Mammary epithelial cell (primary cell): ENCODE measurements at regions not wholly inside any gene's neighbourhood (a gene's known extent, or its start where the extent isn't known, plus 50 kb on each side); places are given as distances from the start of the nearest gene placed in this dataset.

Source experiments
- EZH2 ChIP-seq: IDR thresholded peaks from 2 replicates; pipeline ENCODE4 v1.6.1; 2012; ENCODE audit warnings: low read length, inconsistent platforms, borderline replicate concordance
- TF ChIP-seq, protein P1 (sequence below), 2 donors: IDR thresholded peaks in 1 of 2; conservative IDR thresholded peaks in 1 of 2; 2 replicates each; pipeline ENCODE4 v1.5.1; 2011 to 2012; ENCODE audit warnings: inconsistent platforms in 2 of 2, low read length in 2 of 2, mild to moderate bottlenecking in 2 of 2, control low read depth in 1 of 2, low read depth in 1 of 2; ENCODE audit not compliant: insufficient read depth in 1 of 2; ENCODE audit errors: extremely low read depth in 1 of 2

DNA sequence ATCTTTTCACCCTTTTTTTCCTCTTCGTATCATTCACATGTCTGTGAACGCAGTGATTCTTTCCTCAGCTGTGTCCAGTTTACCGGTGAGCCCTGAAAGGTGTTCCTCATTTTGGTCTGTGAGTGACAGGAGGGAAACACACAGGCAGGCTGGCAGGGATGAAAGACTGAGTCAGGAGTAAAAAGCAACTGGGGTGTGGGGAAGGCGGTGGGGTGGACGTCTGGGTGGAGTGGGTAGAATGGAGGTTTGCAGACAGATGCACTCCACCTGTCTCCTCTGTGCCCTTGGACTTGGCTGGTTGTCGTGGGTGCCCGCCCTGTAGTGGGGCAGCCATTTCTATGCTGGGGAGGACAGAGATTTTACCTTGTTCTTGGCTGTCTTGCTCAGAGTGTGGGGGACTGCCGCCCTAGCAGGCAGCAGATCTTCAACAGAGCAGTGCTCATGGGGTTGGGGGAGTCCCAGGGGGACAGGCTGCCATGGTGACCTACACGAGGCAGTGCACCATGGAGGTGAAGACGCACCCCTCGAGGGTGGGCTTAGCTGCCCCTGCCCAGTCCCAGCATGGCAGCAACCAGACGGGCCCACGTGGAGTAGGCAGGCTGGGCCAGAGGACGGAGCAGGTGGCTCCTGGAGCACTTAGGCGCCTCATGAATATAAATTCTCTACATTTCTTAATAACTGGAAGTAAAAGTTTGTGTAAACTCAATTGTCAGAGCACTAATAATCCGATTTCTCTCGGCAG is 603.7 kb downstream of the TBC1D22A start:
- TF ChIP-seq, protein P1, sequence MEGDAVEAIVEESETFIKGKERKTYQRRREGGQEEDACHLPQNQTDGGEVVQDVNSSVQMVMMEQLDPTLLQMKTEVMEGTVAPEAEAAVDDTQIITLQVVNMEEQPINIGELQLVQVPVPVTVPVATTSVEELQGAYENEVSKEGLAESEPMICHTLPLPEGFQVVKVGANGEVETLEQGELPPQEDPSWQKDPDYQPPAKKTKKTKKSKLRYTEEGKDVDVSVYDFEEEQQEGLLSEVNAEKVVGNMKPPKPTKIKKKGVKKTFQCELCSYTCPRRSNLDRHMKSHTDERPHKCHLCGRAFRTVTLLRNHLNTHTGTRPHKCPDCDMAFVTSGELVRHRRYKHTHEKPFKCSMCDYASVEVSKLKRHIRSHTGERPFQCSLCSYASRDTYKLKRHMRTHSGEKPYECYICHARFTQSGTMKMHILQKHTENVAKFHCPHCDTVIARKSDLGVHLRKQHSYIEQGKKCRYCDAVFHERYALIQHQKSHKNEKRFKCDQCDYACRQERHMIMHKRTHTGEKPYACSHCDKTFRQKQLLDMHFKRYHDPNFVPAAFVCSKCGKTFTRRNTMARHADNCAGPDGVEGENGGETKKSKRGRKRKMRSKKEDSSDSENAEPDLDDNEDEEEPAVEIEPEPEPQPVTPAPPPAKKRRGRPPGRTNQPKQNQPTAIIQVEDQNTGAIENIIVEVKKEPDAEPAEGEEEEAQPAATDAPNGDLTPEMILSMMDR (conservative IDR thresholded peaks at IDR 0.05 in 1 of 2, IDR thresholded peaks at IDR 0.05 in 1 of 2; ENCODE audit: extremely low read depth in 1 of 2, insufficient read depth in 1 of 2, low read depth in 1 of 2, low read length in 2 of 2), result no peak
- no peak for TF ChIP-seq EZH2
